Bronchial epithelial cell (primary cell): ENCODE measurements at regions not wholly inside any gene's neighbourhood (a gene's known extent, or its start where the extent isn't known, plus 50 kb on each side); places are given as distances from the start of the nearest gene placed in this dataset.
"Not testable (repeated sequence)": the region's sequence is repeated elsewhere in the genome, so short reads cannot be mapped to it uniquely, and the experiment has no call there.

Source experiments
- DNase-seq: peaks from one replicate; pipeline ENCODE4 v3.0.0-alpha.2; 2010; ENCODE audit warnings: low read depth
- FAIRE-seq: peaks from 2 replicates; lab custom pipeline; 2011; peaks lifted over from hg19 to GRCh38; lab: Jason Lieb, UNC
- H3K27me3 ChIP-seq: 2 replicates; pipeline ENCODE4 v1.5.1; 2011; ENCODE audit warnings: low read length; ENCODE audit not compliant: control insufficient read depth, insufficient read depth
- H3K36me3 ChIP-seq: 2 replicates; pipeline ENCODE4 v1.5.1; 2011; ENCODE audit warnings: low read length; ENCODE audit not compliant: control insufficient read depth, insufficient read depth
- H3K4me3 ChIP-seq: 2 replicates; pipeline ENCODE4 v1.5.1; 2011; ENCODE audit warnings: mild to moderate bottlenecking, low read depth, low read length, control low read depth
- CTCF ChIP-seq: IDR thresholded peaks from 2 replicates; pipeline ENCODE4 v1.5.1; 2011; ENCODE audit warnings: mild to moderate bottlenecking, moderate library complexity, low read length, control low read depth, inconsistent platforms; ENCODE audit not compliant: insufficient read depth, severe bottlenecking

- Histone ChIP-seq H3K4me3 (no peak overlapping the region), H3K27me3 (no peaks in the 10 kb centered on the region), H3K36me3 (no peaks in the 10 kb centered on the region)
- DNase-seq (no peak), FAIRE-seq (no peak)
- TF ChIP-seq CTCF = no peak
These were observed 73.8 kb upstream of the TWIST2 start for GRCh38 chr2:238774071-238774470.

GRCh38 chr2:238774980-238775509 lies 72.8 kb upstream of the TWIST2 start:
- DNase-seq (no peak), FAIRE-seq (no peak)
- Histone ChIP-seq H3K27me3 (no peaks in the 10 kb centered on the region), H3K36me3 (no peaks in the 10 kb centered on the region), H3K4me3 (no peak overlapping the region)
- no peak for TF ChIP-seq CTCF

- no peaks in the 10 kb centered on the region for H3K27me3 ChIP-seq
- no peaks in the 10 kb centered on the region for H3K36me3 ChIP-seq
- TF ChIP-seq CTCF = no peak
- FAIRE-seq = no peak
- no peak for DNase-seq
- no peak overlapping the region for H3K4me3 ChIP-seq
These were observed 72.3 kb upstream of the TWIST2 start for GRCh38 chr2:238775591-238775990.

- Histone ChIP-seq H3K36me3 (no peaks in the 10 kb centered on the region), H3K4me3 (no peak overlapping the region), H3K27me3 (no peaks in the 10 kb centered on the region)
- no peak for FAIRE-seq
- no peak for DNase-seq
- no peak for TF ChIP-seq CTCF
These were observed 71.7 kb upstream of the TWIST2 start for GRCh38 chr2:238776003-238776760.

GRCh38 chr2:238776761-238777046 lies 71.2 kb upstream of the TWIST2 start:
- FAIRE-seq, H3K27me3 ChIP-seq, H3K36me3 ChIP-seq, H3K4me3 ChIP-seq, DNase-seq: not testable (repeated sequence)

GRCh38 chr2:238777369-238778067 lies 70.4 kb upstream of the TWIST2 start:
- Histone ChIP-seq H3K4me3 (no peak overlapping the region), H3K27me3 (no peaks in the 10 kb centered on the region), H3K36me3 (no peaks in the 10 kb centered on the region)
- TF ChIP-seq CTCF = no peak
- no peak for DNase-seq
- no peak for FAIRE-seq
